NT2/D1 (cell line): ENCODE measurements at regions not wholly inside any gene's neighbourhood (a gene's known extent, or its start where the extent isn't known, plus 50 kb on each side); places are given as distances from the start of the nearest gene placed in this dataset.

Experiments used
- DNase-seq: peaks from one replicate; pipeline ENCODE4 v3.0.0-alpha.2; 2011; ENCODE audit warnings: low read depth, low spot score
- H3K27me3 ChIP-seq: 2 replicates; pipeline ENCODE4 v1.6.0; 2011; ENCODE audit warnings: mild to moderate bottlenecking; ENCODE audit not compliant: insufficient read length, insufficient read depth
- H3K36me3 ChIP-seq: 2 replicates; pipeline ENCODE4 v1.6.1; 2011; ENCODE audit warnings: mild to moderate bottlenecking, low read length, mixed read lengths; ENCODE audit not compliant: insufficient read depth, insufficient read length
- H3K4me1 ChIP-seq: 2 replicates; pipeline ENCODE4 v1.5.1; 2011; ENCODE audit not compliant: insufficient read depth, insufficient read length
- H3K4me3 ChIP-seq: 2 replicates; pipeline ENCODE4 v1.5.1; 2011; ENCODE audit warnings: low read depth; ENCODE audit not compliant: insufficient read length
- H3K9ac ChIP-seq: 2 replicates; pipeline ENCODE4 v1.6.0; 2011; ENCODE audit warnings: low read depth; ENCODE audit not compliant: insufficient read length
- H3K9me3 ChIP-seq: 2 replicates; pipeline ENCODE4 v1.5.1; 2011; ENCODE audit warnings: mild to moderate bottlenecking, low read length; ENCODE audit not compliant: insufficient read depth
- SUZ12 ChIP-seq: IDR thresholded peaks from 2 replicates; pipeline ENCODE4 v1.6.1; 2011; ENCODE audit not compliant: insufficient read length, insufficient read depth; ENCODE audit errors: extremely low read depth
- YY1 ChIP-seq: IDR thresholded peaks from 2 replicates; pipeline ENCODE4 v1.6.1; 2011; ENCODE audit not compliant: insufficient read length, insufficient read depth
- ZNF274 ChIP-seq: IDR thresholded peaks from 2 replicates; pipeline ENCODE4 v1.6.1; 2011; ENCODE audit warnings: mild to moderate bottlenecking, low read depth, low read length

DNA sequence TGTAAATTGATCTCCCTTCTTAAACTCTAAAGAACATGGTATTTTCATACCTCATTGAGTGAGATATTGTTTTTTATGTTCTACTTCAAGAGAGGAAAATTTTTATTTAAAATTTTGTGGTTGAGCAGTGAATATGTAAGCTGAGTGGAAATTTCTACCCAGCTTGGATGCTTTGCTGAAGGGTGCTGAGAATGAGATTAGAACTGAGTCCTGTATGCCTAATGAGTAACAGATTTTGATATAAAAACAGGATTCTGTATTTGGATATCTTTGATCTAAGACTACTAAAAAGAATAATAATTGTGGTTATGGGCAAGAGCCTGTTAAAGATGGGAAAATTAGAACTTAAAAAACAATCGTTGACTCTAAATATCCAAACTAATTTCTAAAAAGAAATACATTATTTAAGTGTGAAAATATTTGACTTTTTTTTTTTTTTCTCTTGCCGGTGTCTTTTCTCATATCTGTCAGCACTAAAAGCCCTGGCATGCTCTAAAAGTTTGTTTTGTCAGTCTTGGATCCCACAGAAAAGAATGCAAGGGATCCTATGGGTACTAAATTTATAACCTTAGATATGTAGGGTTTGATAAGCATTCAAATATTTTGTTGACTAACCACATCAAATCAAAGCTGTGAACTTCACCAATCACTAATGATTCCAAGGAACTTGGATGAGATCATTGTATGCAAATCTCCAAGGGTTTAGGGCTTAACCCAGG, 652.3 kb downstream of the PTPRC start:
- H3K36me3 ChIP-seq, result no peaks in the 10 kb centered on the region
- TF ChIP-seq YY1 (no peak), ZNF274 (no peak), SUZ12 (no peak)
- H3K9ac ChIP-seq, result no peak overlapping the region
- no peak overlapping the region for H3K4me3 ChIP-seq
- DNase-seq, result no peak
- H3K27me3 ChIP-seq, result no peaks in the 10 kb centered on the region
- no peaks in the 10 kb centered on the region for H3K4me1 ChIP-seq
- no peaks in the 10 kb centered on the region for H3K9me3 ChIP-seq

GRCh38 chr1:199292896-199293295, 654.1 kb downstream of the PTPRC start:
- Histone ChIP-seq H3K36me3 (no peaks in the 10 kb centered on the region), H3K27me3 (no peaks in the 10 kb centered on the region), H3K4me1 (no peaks in the 10 kb centered on the region), H3K4me3 (no peak overlapping the region), H3K9ac (no peak overlapping the region), H3K9me3 (no peaks in the 10 kb centered on the region)
- no peak for TF ChIP-seq SUZ12
- no peak for TF ChIP-seq ZNF274
- TF ChIP-seq YY1, result no peak
- no peak for DNase-seq

- no peak overlapping the region for H3K4me3 ChIP-seq
- H3K36me3 ChIP-seq, result no peaks in the 10 kb centered on the region
- no peaks in the 10 kb centered on the region for H3K4me1 ChIP-seq
- no peaks in the 10 kb centered on the region for H3K9me3 ChIP-seq
- H3K27me3 ChIP-seq, result no peaks in the 10 kb centered on the region
- DNase-seq, result no peak
- TF ChIP-seq ZNF274, result no peak
- no peak for TF ChIP-seq SUZ12
- TF ChIP-seq YY1, result no peak
- H3K9ac ChIP-seq, result no peak overlapping the region
Observed at GRCh38 chr1:199295107-199295506, 656.3 kb downstream of the PTPRC start.

GRCh38 chr1:199297174-199297573, 658.3 kb downstream of the PTPRC start:
- no peak for TF ChIP-seq SUZ12
- TF ChIP-seq YY1, result no peak
- no peak for TF ChIP-seq ZNF274
- no peaks in the 10 kb centered on the region for H3K4me1 ChIP-seq

GRCh38 chr1:199297887-199298286, 659.0 kb downstream of the PTPRC start:
- Histone ChIP-seq H3K36me3 (no peaks in the 10 kb centered on the region), H3K9ac (no peak overlapping the region), H3K4me1 (no peaks in the 10 kb centered on the region), H3K9me3 (no peaks in the 10 kb centered on the region), H3K27me3 (no peaks in the 10 kb centered on the region), H3K4me3 (no peak overlapping the region)
- no peak for TF ChIP-seq YY1
- TF ChIP-seq SUZ12, result no peak
- no peak for TF ChIP-seq ZNF274
- no peak for DNase-seq

More at GRCh38 chr1:199297174-199297573, 658.3 kb downstream of the PTPRC start:
- Histone ChIP-seq H3K4me3 (no peak overlapping the region), H3K9ac (no peak overlapping the region), H3K9me3 (no peaks in the 10 kb centered on the region), H3K36me3 (no peaks in the 10 kb centered on the region), H3K27me3 (no peaks in the 10 kb centered on the region)
- no peak for DNase-seq

GRCh38 chr1:199298825-199299224, 660.0 kb downstream of the PTPRC start:
- Histone ChIP-seq H3K9ac (no peak overlapping the region), H3K4me1 (no peaks in the 10 kb centered on the region), H3K27me3 (no peaks in the 10 kb centered on the region), H3K9me3 (no peaks in the 10 kb centered on the region), H3K4me3 (no peak overlapping the region), H3K36me3 (no peaks in the 10 kb centered on the region)
- DNase-seq, result no peak
- TF ChIP-seq YY1 (no peak), ZNF274 (no peak), SUZ12 (no peak)

DNA sequence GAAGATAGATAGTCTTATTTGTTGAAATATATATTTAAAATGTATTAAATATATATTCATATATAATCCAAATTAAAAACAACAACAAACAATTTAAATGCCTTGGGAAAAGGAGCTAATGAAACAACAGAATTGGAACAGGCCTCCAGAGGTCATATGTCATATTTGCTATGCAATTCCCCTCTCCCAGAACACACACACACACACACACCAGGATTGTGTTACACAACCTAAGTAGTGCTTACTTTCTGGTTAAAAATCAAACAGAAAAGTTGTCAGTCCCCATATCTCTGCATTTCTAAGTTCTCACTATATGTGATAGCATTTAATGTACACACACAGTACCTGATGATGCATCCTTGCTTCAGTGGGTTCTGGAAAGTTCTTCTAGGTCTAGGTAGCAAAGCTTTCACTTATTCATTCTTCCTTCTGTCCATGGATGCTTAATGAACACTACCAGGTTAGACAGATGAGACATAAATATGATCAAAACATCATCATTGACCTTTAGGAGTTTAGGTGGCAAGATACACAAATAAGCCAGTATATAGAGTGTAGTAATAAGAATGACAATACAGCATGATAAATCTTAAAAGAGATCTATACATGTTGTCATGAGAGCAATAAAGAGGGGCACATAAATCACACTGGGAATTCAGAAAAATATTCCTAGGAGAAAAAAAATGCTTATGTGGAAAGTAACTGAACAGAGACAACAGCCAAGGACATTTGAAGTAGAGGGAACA, 662.8 kb downstream of the PTPRC start:
- Histone ChIP-seq H3K9ac (no peak overlapping the region), H3K27me3 (no peaks in the 10 kb centered on the region), H3K9me3 (no peaks in the 10 kb centered on the region), H3K4me3 (no peak overlapping the region), H3K4me1 (no peaks in the 10 kb centered on the region), H3K36me3 (no peaks in the 10 kb centered on the region)
- DNase-seq, result no peak
- TF ChIP-seq YY1, result no peak
- TF ChIP-seq ZNF274, result no peak
- no peak for TF ChIP-seq SUZ12
